CD4-positive, alpha-beta T cell (primary cell): ENCODE measurements at regions not wholly inside any gene's neighbourhood (a gene's known extent, or its start where the extent isn't known, plus 50 kb on each side); places are given as distances from the start of the nearest gene placed in this dataset.
A peak's percentile ranks its signal among the peaks of the same experiment; 100 is the strongest.

ENCODE experiments used
- ATAC-seq: fragments of 200-7000 bp; cut with Tn5 transposase; one replicate; pipeline ENCODE4 v1.10.0; 2022; ENCODE audit warnings: mild to moderate bottlenecking; ENCODE audit not compliant: poor library complexity
- CTCF ChIA-PET: fragments of 350-600 bp; sonication (Branson Sonifier 250); formaldehyde crosslinking; loops from one replicate; lab custom pipeline; 2021; ENCODE audit warnings: antibody characterized with exemption, inconsistent platforms; lab: Charles Lee
- POLR2A ChIA-PET: fragments of 350-600 bp; sonication (Branson Sonifier 250); formaldehyde crosslinking; loops from one replicate; lab custom pipeline; 2021; ENCODE audit warnings: antibody characterized with exemption, inconsistent platforms; lab: Charles Lee
- DNase-seq, 14 experiments: peaks; one replicate each; pipeline ENCODE4 v3.0.0-alpha.2; 2013 to 2020; ENCODE audit warnings: mixed read lengths in 2 of 14
- H3K27ac ChIP-seq, 2 donors: one replicate each; pipeline versions ENCODE4 v1.5.1 to v1.7.0; 2013; ENCODE audit warnings: low read length in 2 of 2, low read depth in 1 of 2, mild to moderate bottlenecking in 1 of 2
- H3K27me3 ChIP-seq, 2 experiments: 1 replicate in 1 of 2; 2 replicates in 1 of 2; pipeline versions ENCODE4 v1.6.1 to v1.7.0; 2013; ENCODE audit warnings: low read length in 2 of 2, control low read depth in 1 of 2, mild to moderate bottlenecking in 1 of 2, moderate library complexity in 1 of 2; ENCODE audit not compliant: insufficient read depth in 2 of 2, control insufficient read depth in 1 of 2
- H3K36me3 ChIP-seq: one replicate; pipeline ENCODE4 v1.6.1; 2013; ENCODE audit warnings: low read length, control low read depth; ENCODE audit not compliant: insufficient read depth
- H3K4me1 ChIP-seq: one replicate; pipeline ENCODE4 v1.6.1; 2013; ENCODE audit warnings: low read length, control low read depth; ENCODE audit not compliant: insufficient read depth
- H3K4me3 ChIP-seq: one replicate; pipeline ENCODE4 v1.5.1; 2013; ENCODE audit warnings: mild to moderate bottlenecking, low read length, moderate library complexity
- H3K9me3 ChIP-seq, 2 experiments: 1 replicate in 1 of 2; 2 replicates in 1 of 2; pipeline versions ENCODE4 v1.6.1 to v1.7.0; 2013; ENCODE audit warnings: low read length in 2 of 2, mild to moderate bottlenecking in 2 of 2, control low read depth in 1 of 2, moderate library complexity in 1 of 2; ENCODE audit not compliant: control insufficient read depth in 1 of 2, insufficient read depth in 1 of 2
- H3K27ac Mint-ChIP-seq: one replicate; pipeline ENCODE4 v1.8.0; 2020; ENCODE audit warnings: mixed read lengths
- H3K27me3 Mint-ChIP-seq: one replicate; pipeline ENCODE4 v1.8.0; 2021; ENCODE audit warnings: mixed read lengths
- H3K36me3 Mint-ChIP-seq: one replicate; pipeline ENCODE4 v1.8.0; 2021; ENCODE audit warnings: low read depth, mixed read lengths
- H3K4me1 Mint-ChIP-seq: one replicate; pipeline ENCODE4 v1.8.0; 2021; ENCODE audit warnings: low read depth, mixed read lengths
- H3K4me3 Mint-ChIP-seq: one replicate; pipeline ENCODE4 v1.8.0; 2020; ENCODE audit warnings: mild to moderate bottlenecking, mixed read lengths
- H3K9me3 Mint-ChIP-seq: one replicate; pipeline ENCODE4 v1.8.0; 2020; ENCODE audit warnings: mixed read lengths
- CTCF ChIP-seq: fragments of 200-600 bp; IDR thresholded peaks from one replicate; pipeline ENCODE4 v1.8.0; 2022; ENCODE audit warnings: antibody characterized with exemption, mild to moderate bottlenecking
- intact Hi-C, 2 experiments: fragments of 100-400 bp; cut with DNase I in 1 of 2; cut with micrococcal nuclease in 1 of 2; formaldehyde crosslinking; loops; one replicate each; pipeline versions ENCODE4 v1.15.1 to v1.9.0; 2023 to 2025; cut with DNase I, micrococcal nuclease

- DNase-seq (no peak), ATAC-seq (no peak)
- Histone ChIP-seq H3K27ac (no peak overlapping the region), H3K9me3 (peaks cover 0 to 17% of the 10 kb centered on the region in 2 experiments), H3K4me1 (no peaks in the 10 kb centered on the region), H3K4me3 (no peak overlapping the region), H3K27me3 (peaks cover 0 to 6% of the 10 kb centered on the region in 2 experiments), H3K36me3 (no peaks in the 10 kb centered on the region)
- no peaks in the 10 kb centered on the region for H3K9me3 Mint-ChIP-seq
- CTCF ChIA-PET, result no interaction called here
- intact Hi-C loops, result no loop called here
- no peak for TF ChIP-seq CTCF
- no peak overlapping the region for H3K27ac Mint-ChIP-seq
- H3K27me3 Mint-ChIP-seq, result peaks cover 13% of the 10 kb centered on the region
- no peaks in the 10 kb centered on the region for H3K4me1 Mint-ChIP-seq
- no peak overlapping the region for H3K4me3 Mint-ChIP-seq
- no peaks in the 10 kb centered on the region for H3K36me3 Mint-ChIP-seq
- POLR2A ChIA-PET, result no interaction called here
Measured at GRCh38 chr9:135324329-135324728, 155.3 kb upstream of the PPP1R26 start.

- DNase-seq, result peak in 1 of 14 experiments; percentile 6
- Mint-ChIP-seq H3K4me3 (no peak overlapping the region), H3K4me1 (no peaks in the 10 kb centered on the region), H3K27ac (no peak overlapping the region), H3K36me3 (no peaks in the 10 kb centered on the region), H3K9me3 (no peaks in the 10 kb centered on the region), H3K27me3 (peaks cover 15% of the 10 kb centered on the region)
- Histone ChIP-seq H3K27me3 (peaks cover 0 to 4% of the 10 kb centered on the region in 2 experiments), H3K9me3 (peaks cover 0 to 17% of the 10 kb centered on the region in 2 experiments), H3K36me3 (no peaks in the 10 kb centered on the region), H3K27ac (no peak overlapping the region), H3K4me3 (no peak overlapping the region), H3K4me1 (no peaks in the 10 kb centered on the region)
- no peak for ATAC-seq
- CTCF ChIA-PET, result no interaction called here
- TF ChIP-seq CTCF, result no peak
- POLR2A ChIA-PET, result no interaction called here
- intact Hi-C loops, result no loop called here
Measured at GRCh38 chr9:135326141-135326540, 153.4 kb upstream of the PPP1R26 start.

GRCh38 chr9:135326633-135327152 lies 152.9 kb upstream of the PPP1R26 start:
- TF ChIP-seq CTCF, result no peak
- POLR2A ChIA-PET, result no interaction called here

More at GRCh38 chr9:135326633-135327152, 152.9 kb upstream of the PPP1R26 start:
- CTCF ChIA-PET, result no interaction called here
- H3K27me3 ChIP-seq, result peaks cover 0 to 4% of the 10 kb centered on the region in 2 experiments
- Mint-ChIP-seq H3K4me1 (no peaks in the 10 kb centered on the region), H3K36me3 (no peaks in the 10 kb centered on the region), H3K4me3 (no peak overlapping the region), H3K9me3 (no peaks in the 10 kb centered on the region), H3K27ac (no peak overlapping the region), H3K27me3 (peaks cover 14% of the 10 kb centered on the region)
- intact Hi-C loops, result no loop called here
- ATAC-seq, result no peak
- H3K36me3 ChIP-seq, result no peaks in the 10 kb centered on the region
- H3K4me1 ChIP-seq, result no peaks in the 10 kb centered on the region
- DNase-seq, result peak in 1 of 14 experiments; percentile 4
- no peak overlapping the region for H3K4me3 ChIP-seq
- peaks cover 0 to 17% of the 10 kb centered on the region in 2 experiments for H3K9me3 ChIP-seq
- H3K27ac ChIP-seq, result no peak overlapping the region
